Right hindlimb (tissue), 1 donor: ENCODE measurements at regions not wholly inside any gene's neighbourhood (a gene's known extent, or its start where the extent isn't known, plus 50 kb on each side); places are given as distances from the start of the nearest gene placed in this dataset.

Source experiments
- DNase-seq: peaks from one replicate; pipeline ENCODE4 v3.0.0-alpha.2; 2018

- no peak for DNase-seq
Observed at GRCh38 chr17:12457493-12457892, 208.2 kb upstream of the MYOCD start.

- no peak for DNase-seq
Observed at GRCh38 chr17:12459736-12460135, 206.0 kb upstream of the MYOCD start.

GRCh38 chr17:12463102-12463501 lies 202.6 kb upstream of the MYOCD start:
- DNase-seq, result no peak

GRCh38 chr17:12472252-12473173 lies 193.2 kb upstream of the MYOCD start:
- DNase-seq, result no peak

- no peak for DNase-seq
Observed at GRCh38 chr17:12478311-12478710, 187.4 kb upstream of the MYOCD start.

- DNase-seq, result no peak
Observed at GRCh38 chr17:12485361-12485906, 180.3 kb upstream of the MYOCD start.

- no peak for DNase-seq
Observed at GRCh38 chr17:12489325-12489724, 176.4 kb upstream of the MYOCD start.

GRCh38 chr17:12492450-12492849 lies 173.2 kb upstream of the MYOCD start:
- DNase-seq, result no peak

GRCh38 chr17:12505866-12506265 lies 159.8 kb upstream of the MYOCD start:
- DNase-seq, result no peak

GRCh38 chr17:12507026-12507595 lies 158.6 kb upstream of the MYOCD start:
- DNase-seq, result no peak

GRCh38 chr17:12509801-12510200 lies 155.9 kb upstream of the MYOCD start:
- no peak for DNase-seq

- DNase-seq, result no peak
Observed at GRCh38 chr17:12510535-12510934, 155.2 kb upstream of the MYOCD start.

- DNase-seq, result no peak
Observed at GRCh38 chr17:12512694-12513355, 152.9 kb upstream of the MYOCD start.

- DNase-seq, result no peak
Observed at GRCh38 chr17:12514596-12514995, 151.1 kb upstream of the MYOCD start.

- no peak for DNase-seq
Observed at GRCh38 chr17:12519956-12520594, 145.6 kb upstream of the MYOCD start.

- no peak for DNase-seq
Observed at GRCh38 chr17:12521416-12521815, 144.3 kb upstream of the MYOCD start.

- no peak for DNase-seq
Observed at GRCh38 chr17:12522336-12522735, 143.4 kb upstream of the MYOCD start.

- peak; percentile 37 for DNase-seq
Observed at GRCh38 chr17:12522743-12523183, 142.9 kb upstream of the MYOCD start.

- DNase-seq, result no peak
Observed at GRCh38 chr17:12523244-12523643, 142.4 kb upstream of the MYOCD start.

GRCh38 chr17:12528036-12528435 lies 137.7 kb upstream of the MYOCD start:
- DNase-seq, result no peak

GRCh38 chr17:12530161-12530560 lies 135.5 kb upstream of the MYOCD start:
- DNase-seq, result no peak

GRCh38 chr17:12536021-12536420 lies 129.7 kb upstream of the MYOCD start:
- DNase-seq, result no peak

GRCh38 chr17:12536472-12536871 lies 129.2 kb upstream of the MYOCD start:
- no peak for DNase-seq
